IMR-90 (cell line): ENCODE measurements at regions not wholly inside any gene's neighbourhood (a gene's known extent, or its start where the extent isn't known, plus 50 kb on each side); places are given as distances from the start of the nearest gene placed in this dataset.

Experiments used
- ATAC-seq: fragments of 200-7000 bp; cut with Tn5 transposase; 2 replicates; pipeline ENCODE4 v1.9.1; 2020; ENCODE audit warnings: low read depth, mild to moderate bottlenecking, moderate library complexity
- BruUV-seq: library from RNA; stranded (reverse); fragments of 400-500 nt; replicated peaks from 2 replicates; lab custom pipeline; 2021; lab: Mats Ljungman, UMichigan
- CTCF ChIA-PET: fragments of 300-600 bp; formaldehyde crosslinking; extraction: SDS; loops from one replicate; lab custom pipeline; 2021; ENCODE audit warnings: antibody characterized with exemption; lab: Yijun Ruan, JAX
- POLR2A ChIA-PET: fragments of 300-600 bp; sonication (Branson Sonifier 250); formaldehyde crosslinking; loops from one replicate; lab custom pipeline; 2022; ENCODE audit warnings: antibody characterized with exemption; ENCODE audit not compliant: unreplicated experiment; lab: Charles Lee
- DNase-seq: peaks from one replicate; pipeline ENCODE4 v3.0.0; 2013
- H2AFZ ChIP-seq: replicated peaks from 2 replicates; pipeline ENCODE3; 2013; ENCODE audit warnings: low read length, mild to moderate bottlenecking; ENCODE audit not compliant: poor library complexity
- H2AK5ac ChIP-seq: 2 replicates; pipeline ENCODE4 v1.6.1; 2013; ENCODE audit warnings: low read depth, low read length, inconsistent platforms
- H2AK9ac ChIP-seq: replicated peaks from 2 replicates; pipeline ENCODE3; 2013; ENCODE audit warnings: mild to moderate bottlenecking, low read depth, low read length, moderate library complexity; ENCODE audit not compliant: poor library complexity
- H2BK120ac ChIP-seq: 2 replicates; pipeline ENCODE4 v1.6.1; 2013; ENCODE audit warnings: low read depth, low read length, inconsistent platforms
- H2BK15ac ChIP-seq: 3 replicates; pipeline ENCODE4 v1.6.1; 2013; ENCODE audit warnings: low read depth, low read length, inconsistent platforms
- H2BK20ac ChIP-seq: 2 replicates; pipeline ENCODE4 v1.6.1; 2013; ENCODE audit warnings: low read depth, mild to moderate bottlenecking, inconsistent platforms, low read length, moderate library complexity
- H2BK5ac ChIP-seq: 2 replicates; pipeline ENCODE4 v1.6.1; 2013; ENCODE audit warnings: mild to moderate bottlenecking, low read depth, low read length, inconsistent platforms; ENCODE audit not compliant: poor library complexity, severe bottlenecking
- H3K14ac ChIP-seq: replicated peaks from 2 replicates; pipeline ENCODE4 v1.6.1; 2013; ENCODE audit warnings: low read depth, low read length, inconsistent platforms
- H3K18ac ChIP-seq: 2 replicates; pipeline ENCODE4 v1.6.1; 2013; ENCODE audit warnings: low read depth, low read length, control low read depth
- H3K23ac ChIP-seq: 2 replicates; pipeline ENCODE4 v1.6.1; 2013; ENCODE audit warnings: low read depth, low read length, inconsistent platforms
- H3K27ac ChIP-seq: 2 replicates; pipeline ENCODE4 v1.5.1; 2013; ENCODE audit warnings: mild to moderate bottlenecking, control low read depth, low read length; ENCODE audit not compliant: insufficient read depth
- H3K27me3 ChIP-seq: 2 replicates; pipeline ENCODE4 v1.6.1; 2013; ENCODE audit warnings: low read length; ENCODE audit not compliant: control insufficient read depth, insufficient read depth
- H3K36me3 ChIP-seq: 2 replicates; pipeline ENCODE4 v1.6.1; 2013; ENCODE audit warnings: low read length, mixed read lengths; ENCODE audit not compliant: control insufficient read depth, insufficient read depth
- H3K4ac ChIP-seq: 2 replicates; pipeline ENCODE4 v1.6.1; 2013; ENCODE audit warnings: low read depth, low read length, inconsistent platforms
- H3K4me1 ChIP-seq: 2 replicates; pipeline ENCODE4 v1.6.1; 2013; ENCODE audit warnings: low read length, mixed read lengths; ENCODE audit not compliant: control insufficient read depth, insufficient read depth
- H3K4me2 ChIP-seq: 2 replicates; pipeline ENCODE4 v1.6.1; 2013; ENCODE audit warnings: low read depth, mild to moderate bottlenecking, control low read depth, low read length, moderate library complexity
- H3K4me3 ChIP-seq: 2 replicates; pipeline ENCODE4 v1.5.1; 2013; ENCODE audit warnings: low read depth, mild to moderate bottlenecking, control low read depth, low read length, moderate library complexity; ENCODE audit not compliant: insufficient read depth
- H3K56ac ChIP-seq: 2 replicates; pipeline ENCODE4 v1.6.1; 2013; ENCODE audit warnings: low read length, inconsistent platforms; ENCODE audit not compliant: insufficient read depth; ENCODE audit errors: extremely low read depth
- H3K79me1 ChIP-seq, 2 experiments: 2 replicates each; pipeline ENCODE4 v1.6.1; 2013; ENCODE audit warnings: low read length in 2 of 2, inconsistent platforms in 1 of 2, low read depth in 1 of 2
- H3K9ac ChIP-seq: 2 replicates; pipeline ENCODE4 v1.6.1; 2013; ENCODE audit warnings: low read depth, low read length, control low read depth
- H3K9me1 ChIP-seq: 2 replicates; pipeline ENCODE4 v1.6.1; 2013; ENCODE audit warnings: low read length, inconsistent platforms; ENCODE audit not compliant: insufficient read depth
- H3K9me3 ChIP-seq: 2 replicates; pipeline ENCODE4 v1.6.1; 2013; ENCODE audit warnings: low read length; ENCODE audit not compliant: control insufficient read depth, insufficient read depth
- H4K20me1 ChIP-seq: 2 replicates; pipeline ENCODE4 v1.6.1; 2013; ENCODE audit warnings: low read length, inconsistent platforms; ENCODE audit not compliant: insufficient read depth
- H4K5ac ChIP-seq: 2 replicates; pipeline ENCODE4 v1.6.1; 2013; ENCODE audit warnings: mild to moderate bottlenecking, low read depth, low read length, control low read depth
- H4K8ac ChIP-seq, 2 experiments: 2 replicates each; pipeline ENCODE4 v1.6.1; 2013; ENCODE audit warnings: low read depth in 2 of 2, low read length in 2 of 2, control low read depth in 1 of 2, inconsistent platforms in 1 of 2
- H4K91ac ChIP-seq: 2 replicates; pipeline ENCODE4 v1.6.1; 2013; ENCODE audit warnings: low read depth, low read length, inconsistent platforms; ENCODE audit not compliant: insufficient read depth
- MAFK ChIP-seq: IDR thresholded peaks from 2 replicates; pipeline ENCODE4 v1.6.1; 2012; ENCODE audit warnings: low read depth, low read length, improper control_type of control experiment
- WGBS, 2 experiments: methylation state at CpG; one replicate each; pipeline versions ENCODE4 v1.1.5 to v1.1.7; 2013; ENCODE audit warnings: missing lambda C conversion rate in 2 of 2; ENCODE audit not compliant: insufficient read length in 1 of 2; ENCODE audit errors: extremely low coverage in 2 of 2; 5-methylcytosine and 5-hydroxymethylcytosine counted together
- dilution Hi-C: fragments of 300-500 bp; cut with HindIII; formaldehyde crosslinking; loops from one replicate; pipeline ENCODE4 v1.14.3; 2018; ENCODE audit warnings: low sequenced_read_pairs; ENCODE audit not compliant: unreplicated experiment
- in situ Hi-C: fragments of 300-500 bp; cut with MboI; formaldehyde crosslinking; loops from 3 replicates; pipeline ENCODE4 v1.14.3; 2019; ENCODE audit warnings: low sequenced_read_pairs, inconsistent platforms, mixed read lengths
- intact Hi-C: fragments of 100-400 bp; cut with micrococcal nuclease; formaldehyde crosslinking; loops from 2 replicates; pipeline ENCODE4 v1.10.0; 2022

DNA sequence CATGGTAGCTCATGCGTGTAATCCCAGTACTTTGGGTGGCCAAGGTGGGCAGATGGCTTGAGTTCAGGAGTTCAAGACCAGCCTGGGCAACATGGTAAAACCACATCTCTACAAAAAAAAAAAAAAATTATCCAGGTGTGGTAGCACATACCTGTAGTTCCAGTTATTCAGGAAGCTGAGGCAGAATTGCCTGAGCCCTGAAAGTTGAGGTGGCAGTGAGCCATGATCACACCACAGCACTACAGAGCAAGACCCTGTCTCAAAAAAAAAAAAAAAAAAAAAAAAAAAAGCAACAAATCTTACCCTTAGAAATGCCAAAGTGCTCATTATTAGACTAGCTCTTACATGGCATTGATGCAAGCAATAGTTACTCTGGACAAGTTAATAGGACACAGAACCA is 724.9 kb downstream of the MAT2B start:
- H2AK9ac ChIP-seq, result no peak overlapping the region
- H2AFZ ChIP-seq, result no peak overlapping the region
- no peak overlapping the region for H4K91ac ChIP-seq
- H3K4ac ChIP-seq, result no peak overlapping the region
- H2BK15ac ChIP-seq, result no peak overlapping the region
- H3K4me1 ChIP-seq, result peaks cover 1% of the 10 kb centered on the region; the same call in 1 of the 2 replicates
- H2BK120ac ChIP-seq, result no peak overlapping the region
- H4K20me1 ChIP-seq, result no peaks in the 10 kb centered on the region
- H2BK20ac ChIP-seq, result no peak overlapping the region
- H4K5ac ChIP-seq, result no peak overlapping the region
- CTCF ChIA-PET, result interaction anchor here (0.7 kb wide), 1 partner anchor 65 kb away, joined by 3 read pairs; no protein-coding TSS in a partner anchor
- H3K9ac ChIP-seq, result no peak overlapping the region
- no peak overlapping the region for H3K4me2 ChIP-seq
- in situ Hi-C loops (no loop called here), dilution Hi-C loops (no loop called here), intact Hi-C loops (no loop called here)
- DNase-seq, result no peak
- H4K8ac ChIP-seq, result no peak overlapping the region
- no peaks in the 10 kb centered on the region for H3K36me3 ChIP-seq
- no peak overlapping the region for H3K4me3 ChIP-seq
- POLR2A ChIA-PET, result interaction anchor here (0.6 kb wide), 1 partner anchor 241 kb away, joined by 5 read pairs; no protein-coding TSS in a partner anchor
- no peak overlapping the region for H3K56ac ChIP-seq
- no peak overlapping the region for H3K27ac ChIP-seq
- no peak overlapping the region for H3K23ac ChIP-seq
- no peak for ATAC-seq
- H3K18ac ChIP-seq, result no peak overlapping the region
- H3K9me1 ChIP-seq, result no peaks in the 10 kb centered on the region
- H3K14ac ChIP-seq, result no peak overlapping the region
- no peaks in the 10 kb centered on the region for H3K9me3 ChIP-seq
- H2BK5ac ChIP-seq, result no peak overlapping the region
- no peaks in the 10 kb centered on the region for H3K79me1 ChIP-seq
- no peak for TF ChIP-seq MAFK
- WGBS, 2 experiments, result no CpG with 5 or more reads among the region's 1 CpG
- no peaks in the 10 kb centered on the region for H3K27me3 ChIP-seq
- no peak overlapping the region for H2AK5ac ChIP-seq
- BruUV-seq, result no TSS peak
